Neuronal stem cell (in vitro differentiated cells): ENCODE measurements at regions not wholly inside any gene's neighbourhood (a gene's known extent, or its start where the extent isn't known, plus 50 kb on each side); places are given as distances from the start of the nearest gene placed in this dataset.
"Not testable (repeated sequence)": the region's sequence is repeated elsewhere in the genome, so short reads cannot be mapped to it uniquely, and the experiment has no call there.

ENCODE experiments used
- DNase-seq: peaks from one replicate; pipeline ENCODE4 v3.0.0-alpha.2; 2013; ENCODE audit warnings: low spot score
- H2AFZ ChIP-seq: one replicate; pipeline ENCODE4 v1.6.1; 2013; ENCODE audit warnings: mild to moderate bottlenecking, low read length, inconsistent platforms
- H2AK5ac ChIP-seq: 2 replicates; pipeline ENCODE4 v1.6.1; 2013; ENCODE audit warnings: low read depth, mild to moderate bottlenecking, inconsistent platforms, low read length, moderate library complexity, mixed read lengths
- H2BK120ac ChIP-seq: 2 replicates; pipeline ENCODE4 v1.6.1; 2013; ENCODE audit warnings: low read depth, mild to moderate bottlenecking, inconsistent platforms, low read length, moderate library complexity, mixed read lengths
- H2BK12ac ChIP-seq: one replicate; pipeline ENCODE4 v1.6.1; 2013; ENCODE audit warnings: low read length, inconsistent platforms
- H2BK15ac ChIP-seq: 2 replicates; pipeline ENCODE4 v1.6.1; 2013; ENCODE audit warnings: mild to moderate bottlenecking, low read length, inconsistent platforms, mixed read lengths
- H2BK5ac ChIP-seq: one replicate; pipeline ENCODE4 v1.6.1; 2013; ENCODE audit warnings: inconsistent platforms, mild to moderate bottlenecking, low read length, moderate library complexity
- H3K14ac ChIP-seq: one replicate; pipeline ENCODE4 v1.6.1; 2013; ENCODE audit warnings: low read length, inconsistent platforms
- H3K18ac ChIP-seq: 2 replicates; pipeline ENCODE4 v1.6.1; 2013; ENCODE audit warnings: low read length, inconsistent platforms
- H3K23ac ChIP-seq: 2 replicates; pipeline ENCODE4 v1.6.1; 2013; ENCODE audit warnings: low read depth, mild to moderate bottlenecking, mixed read lengths, low read length, inconsistent platforms; ENCODE audit not compliant: poor library complexity
- H3K27ac ChIP-seq: replicated peaks from 3 replicates; pipeline ENCODE4 v1.5.1; 2013; ENCODE audit warnings: low read length, inconsistent platforms
- H3K27me3 ChIP-seq, 3 experiments: 2 replicates each; pipeline ENCODE4 v1.6.1; 2013; ENCODE audit warnings: low read length in 3 of 3, mild to moderate bottlenecking in 2 of 3, inconsistent platforms in 1 of 3, low read depth in 1 of 3, mixed read lengths in 1 of 3, moderate library complexity in 1 of 3; ENCODE audit not compliant: control insufficient read depth in 3 of 3, insufficient read depth in 3 of 3
- H3K36me3 ChIP-seq, 2 donors: replicated peaks in 1 of 2; 2 replicates each; pipeline ENCODE4 v1.6.1; 2013; ENCODE audit warnings: low read length in 2 of 2; ENCODE audit not compliant: control insufficient read depth in 2 of 2, insufficient read depth in 2 of 2
- H3K4ac ChIP-seq: 2 replicates; pipeline ENCODE4 v1.6.1; 2013; ENCODE audit warnings: inconsistent platforms, mild to moderate bottlenecking, low read length, moderate library complexity
- H3K4me1 ChIP-seq, 2 donors: 1 replicate in 1 of 2; 2 replicates in 1 of 2; pipeline ENCODE4 v1.6.1; 2013; ENCODE audit warnings: low read length in 2 of 2, low read depth in 1 of 2; ENCODE audit not compliant: control insufficient read depth in 2 of 2, insufficient read depth in 1 of 2
- H3K4me2 ChIP-seq: one replicate; pipeline ENCODE4 v1.6.1; 2013; ENCODE audit warnings: mild to moderate bottlenecking, low read length, inconsistent platforms; ENCODE audit not compliant: insufficient read depth, poor library complexity, severe bottlenecking
- H3K4me3 ChIP-seq, 2 donors: 2 replicates each; pipeline ENCODE4 v1.5.1; 2013; ENCODE audit warnings: low read length in 2 of 2, mild to moderate bottlenecking in 2 of 2, inconsistent platforms in 1 of 2, moderate library complexity in 1 of 2
- H3K79me1 ChIP-seq: one replicate; pipeline ENCODE4 v1.6.1; 2013; ENCODE audit warnings: low read depth, mild to moderate bottlenecking, inconsistent platforms, low read length, moderate library complexity
- H3K9ac ChIP-seq: one replicate; pipeline ENCODE4 v1.6.1; 2013; ENCODE audit warnings: mild to moderate bottlenecking, low read depth, low read length, inconsistent platforms; ENCODE audit not compliant: poor library complexity
- H3K9me3 ChIP-seq, 2 donors: replicated peaks in 1 of 2; 2 replicates each; pipeline versions ENCODE3 to v1.6.1; 2013; ENCODE audit warnings: low read length in 2 of 2, mild to moderate bottlenecking in 2 of 2, inconsistent platforms in 1 of 2, low read depth in 1 of 2, mixed read lengths in 1 of 2, moderate library complexity in 1 of 2; ENCODE audit not compliant: control insufficient read depth in 2 of 2, insufficient read depth in 1 of 2
- H4K8ac ChIP-seq: one replicate; pipeline ENCODE4 v1.6.1; 2013; ENCODE audit warnings: low read depth, mild to moderate bottlenecking, inconsistent platforms, low read length, moderate library complexity
- H4K91ac ChIP-seq: one replicate; pipeline ENCODE4 v1.6.1; 2013; ENCODE audit warnings: low read length, low read depth, mild to moderate bottlenecking, inconsistent platforms; ENCODE audit not compliant: poor library complexity
- WGBS, 2 donors: extraction: QIAGEN DNeasy Blood & Tissue Kit; methylation state at CpG; one replicate each; pipeline ENCODE4 v1.1.7; 2013; ENCODE audit warnings: missing lambda C conversion rate in 2 of 2, mixed read lengths in 1 of 2; ENCODE audit not compliant: insufficient read length in 2 of 2, insufficient replicate concordance in 1 of 2; ENCODE audit errors: extremely low coverage in 2 of 2; 5-methylcytosine and 5-hydroxymethylcytosine counted together

- DNase-seq, H2BK15ac ChIP-seq, H3K4me2 ChIP-seq, H2AFZ ChIP-seq, H3K36me3 ChIP-seq, H2BK5ac ChIP-seq, H3K9ac ChIP-seq, H2BK12ac ChIP-seq, H4K91ac ChIP-seq, H2BK120ac ChIP-seq, H4K8ac ChIP-seq, H3K27me3 ChIP-seq, H3K4ac ChIP-seq, H2AK5ac ChIP-seq, H3K23ac ChIP-seq, H3K27ac ChIP-seq, H3K79me1 ChIP-seq, H3K18ac ChIP-seq, H3K14ac ChIP-seq, H3K4me1 ChIP-seq, H3K9me3 ChIP-seq, H3K4me3 ChIP-seq: not testable (repeated sequence)
- WGBS, 2 donors, result no CpG with 5 or more reads among the region's 6 CpGs
These were observed 95.6 kb upstream of the HSFY2 start for GRCh38 chrY:18869145-18869544.

- not testable (repeated sequence) for H2BK12ac ChIP-seq, H4K91ac ChIP-seq, H2BK15ac ChIP-seq, H3K27ac ChIP-seq, H3K23ac ChIP-seq, H3K4me2 ChIP-seq, H3K18ac ChIP-seq, H3K4me3 ChIP-seq, H3K4ac ChIP-seq, H2BK5ac ChIP-seq, H2AK5ac ChIP-seq, H3K14ac ChIP-seq, H3K27me3 ChIP-seq, H4K8ac ChIP-seq, H3K36me3 ChIP-seq, H3K79me1 ChIP-seq, H2AFZ ChIP-seq, H3K4me1 ChIP-seq, H3K9me3 ChIP-seq, H2BK120ac ChIP-seq, DNase-seq, H3K9ac ChIP-seq
- WGBS, 2 donors, result no CpG with 5 or more reads among the region's 3 CpGs
These were observed 93.5 kb upstream of the HSFY2 start for GRCh38 chrY:18866887-18867551.

GRCh38 chrY:18860856-18861255 is 87.3 kb upstream of the HSFY2 start:
- H2BK120ac ChIP-seq, H3K4me3 ChIP-seq, H3K4ac ChIP-seq, H3K9ac ChIP-seq, DNase-seq, H4K8ac ChIP-seq, H2BK12ac ChIP-seq, H4K91ac ChIP-seq, H3K18ac ChIP-seq, H2BK5ac ChIP-seq, H3K27ac ChIP-seq, H3K14ac ChIP-seq, H3K23ac ChIP-seq, H3K9me3 ChIP-seq, H3K79me1 ChIP-seq, H2AFZ ChIP-seq, H2BK15ac ChIP-seq, H3K27me3 ChIP-seq, H3K4me1 ChIP-seq, H3K36me3 ChIP-seq, H3K4me2 ChIP-seq, H2AK5ac ChIP-seq: not testable (repeated sequence)
- no CpG with 5 or more reads among the region's 3 CpGs for WGBS, 2 donors

GRCh38 chrY:18858484-18859191 is 85.1 kb upstream of the HSFY2 start:
- not testable (repeated sequence) for H2BK15ac ChIP-seq, H2BK120ac ChIP-seq, H3K14ac ChIP-seq, H4K91ac ChIP-seq, H2BK12ac ChIP-seq, H3K23ac ChIP-seq, H4K8ac ChIP-seq, H3K4ac ChIP-seq, DNase-seq, H3K27ac ChIP-seq, H3K9ac ChIP-seq, H3K9me3 ChIP-seq, H3K27me3 ChIP-seq, H3K4me3 ChIP-seq, H3K4me2 ChIP-seq, H2BK5ac ChIP-seq, H2AFZ ChIP-seq, H3K18ac ChIP-seq, H2AK5ac ChIP-seq, H3K36me3 ChIP-seq, H3K4me1 ChIP-seq, H3K79me1 ChIP-seq
- WGBS, 2 donors, result no CpG with 5 or more reads among the region's 2 CpGs
